ENCODE measurements at regions not wholly inside any gene's neighbourhood (a gene's known extent, or its start where the extent isn't known, plus 50 kb on each side); places are given as distances from the start of the nearest gene placed in this dataset.

DNA sequence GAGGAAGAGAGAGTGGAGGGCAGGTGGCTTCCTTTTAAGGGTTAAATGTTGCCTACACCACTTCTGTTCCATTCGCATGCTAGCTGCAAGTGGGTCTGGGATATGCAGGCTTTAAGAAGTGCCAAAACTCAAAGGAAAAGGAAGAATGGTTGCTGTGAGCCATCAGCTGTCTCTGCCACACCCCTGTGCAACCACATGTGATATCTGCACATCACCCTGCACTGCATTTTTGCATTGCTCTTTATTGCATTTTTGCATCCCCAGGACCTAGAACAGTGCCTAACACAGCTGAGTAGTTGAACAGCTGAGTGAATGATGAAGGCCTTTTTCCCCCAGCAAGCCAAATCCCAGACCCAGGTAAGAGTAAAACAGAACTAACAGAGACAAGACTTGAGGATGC, 136.1 kb downstream of the ZIC5 start:
- H4K91ac ChIP-seq (replicated peaks; ENCODE audit: insufficient read length, low read length): no peak overlapping the region
- H3K79me2 ChIP-seq (ENCODE audit: control insufficient read depth in 1 of 2, insufficient read depth in 2 of 2, low read length in 2 of 2): no peaks in the 10 kb centered on the region
- no peak overlapping the region for H3K9ac ChIP-seq (replicated peaks in 1 of 4; ENCODE audit: extremely low read depth in 1 of 4, low read depth in 3 of 4, low read length in 3 of 4)
- H2BK120ac ChIP-seq (replicated peaks; ENCODE audit: low read depth, low read length): peak overlapping the region; percentile 21
- no peaks in the 10 kb centered on the region for H3K9me3 ChIP-seq (ENCODE audit: insufficient read depth in 2 of 2, low read depth in 1 of 2, low read length in 1 of 2)
- no peak overlapping the region for H4K5ac ChIP-seq (ENCODE audit: insufficient read length, low read depth, low read length)
- H3K4me2 ChIP-seq (ENCODE audit: insufficient read depth in 1 of 2, low read depth in 2 of 2, low read length in 2 of 2): no peak overlapping the region
- no peak overlapping the region for H3K4me3 ChIP-seq (ENCODE audit: extremely low read depth in 1 of 4, insufficient read depth in 2 of 4, low read depth in 3 of 4, low read length in 4 of 4)
- H4K20me1 ChIP-seq (replicated peaks in 1 of 2; ENCODE audit: control insufficient read depth in 1 of 2, insufficient read depth in 2 of 2, low read length in 2 of 2): no peaks in the 10 kb centered on the region
- ChIA-PET POLR2A (ENCODE audit: partially characterized antibody) (no interaction called here), CTCF (ENCODE audit: partially characterized antibody) (interaction anchor here (1.2 to 2.0 kb wide), 6 partner anchors 12 to 179 kb away, joined by 3 to 6 read pairs (median 4); no protein-coding TSS in a partner anchor)
- no peak overlapping the region for H2BK5ac ChIP-seq (ENCODE audit: low read depth, low read length)
- no peak overlapping the region for H3K56ac ChIP-seq (replicated peaks; ENCODE audit: insufficient read length, low read depth, low read length)
- H3K18ac ChIP-seq (ENCODE audit: extremely low read depth, low read length): no peak overlapping the region
- no peak overlapping the region for H4K8ac ChIP-seq (ENCODE audit: extremely low read depth, insufficient read depth, low read length)
- no peak overlapping the region for H2BK12ac ChIP-seq (ENCODE audit: low read depth, low read length)
- no peak overlapping the region for H3K23ac ChIP-seq (ENCODE audit: insufficient read length)
- peaks cover 0 to 4% (median 0%) of the 10 kb centered on the region in 4 experiments; a peak in 2 of 7 replicates for H3K4me1 ChIP-seq (replicated peaks in 1 of 4; ENCODE audit: control insufficient read depth in 3 of 4, insufficient read depth in 4 of 4, low read length in 3 of 4)
- no peaks in the 10 kb centered on the region; the same call in 1 of the 2 replicates for H3K23me2 ChIP-seq (ENCODE audit: low read depth, low read length)
- H3K14ac ChIP-seq (ENCODE audit: insufficient read length): no peak overlapping the region
- H3K27me3 ChIP-seq (replicated peaks in 1 of 4; ENCODE audit: control insufficient read depth in 3 of 4, extremely low read depth in 1 of 4, insufficient read depth in 3 of 4, low read length in 3 of 4): no peaks in the 10 kb centered on the region
- TF ChIP-seq CEBPB (IDR thresholded peaks at IDR 0.05; ENCODE audit: low read depth, low read length): no peak
- TF ChIP-seq BACH1 (IDR thresholded peaks at IDR 0.05; ENCODE audit: low read length): no peak
- TF ChIP-seq, protein P1, sequence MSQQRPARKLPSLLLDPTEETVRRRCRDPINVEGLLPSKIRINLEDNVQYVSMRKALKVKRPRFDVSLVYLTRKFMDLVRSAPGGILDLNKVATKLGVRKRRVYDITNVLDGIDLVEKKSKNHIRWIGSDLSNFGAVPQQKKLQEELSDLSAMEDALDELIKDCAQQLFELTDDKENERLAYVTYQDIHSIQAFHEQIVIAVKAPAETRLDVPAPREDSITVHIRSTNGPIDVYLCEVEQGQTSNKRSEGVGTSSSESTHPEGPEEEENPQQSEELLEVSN (IDR thresholded peaks at IDR 0.05): no peak
- TF ChIP-seq POU5F1 (IDR thresholded peaks at IDR 0.05; ENCODE audit: low read depth, low read length): no peak
- TF ChIP-seq, protein P2, sequence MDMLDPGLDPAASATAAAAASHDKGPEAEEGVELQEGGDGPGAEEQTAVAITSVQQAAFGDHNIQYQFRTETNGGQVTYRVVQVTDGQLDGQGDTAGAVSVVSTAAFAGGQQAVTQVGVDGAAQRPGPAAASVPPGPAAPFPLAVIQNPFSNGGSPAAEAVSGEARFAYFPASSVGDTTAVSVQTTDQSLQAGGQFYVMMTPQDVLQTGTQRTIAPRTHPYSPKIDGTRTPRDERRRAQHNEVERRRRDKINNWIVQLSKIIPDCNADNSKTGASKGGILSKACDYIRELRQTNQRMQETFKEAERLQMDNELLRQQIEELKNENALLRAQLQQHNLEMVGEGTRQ (IDR thresholded peaks at IDR 0.05; ENCODE audit: low read length): no peak
- TF ChIP-seq, protein P3, sequence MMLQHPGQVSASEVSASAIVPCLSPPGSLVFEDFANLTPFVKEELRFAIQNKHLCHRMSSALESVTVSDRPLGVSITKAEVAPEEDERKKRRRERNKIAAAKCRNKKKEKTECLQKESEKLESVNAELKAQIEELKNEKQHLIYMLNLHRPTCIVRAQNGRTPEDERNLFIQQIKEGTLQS (IDR thresholded peaks at IDR 0.05; ENCODE audit: insufficient read depth, low read depth, low read length): no peak
- no peak overlapping the region for H3K4ac ChIP-seq (replicated peaks; ENCODE audit: insufficient read length, low read depth, low read length)
- H2BK20ac ChIP-seq (ENCODE audit: low read length): no peak overlapping the region
- H2AFZ ChIP-seq (ENCODE audit: low read length): no peak overlapping the region
- DNase-seq (ENCODE audit: low read depth in 1 of 2, low spot score in 2 of 2): no peak
- no peaks in the 10 kb centered on the region; the same call in 1 of the 2 replicates for H3K79me1 ChIP-seq (ENCODE audit: low read depth, low read length)
- no peak overlapping the region for H3K27ac ChIP-seq (ENCODE audit: low read depth, low read length)
- no peaks in the 10 kb centered on the region for H3K36me3 ChIP-seq (ENCODE audit: control insufficient read depth in 2 of 4, insufficient read depth in 4 of 4, low read length in 3 of 4)
- WGBS, 2 experiments (ENCODE audit: extremely low coverage in 1 of 2, insufficient coverage in 1 of 2, insufficient read length in 1 of 2, insufficient replicate concordance in 2 of 2, low coverage in 1 of 2, low lambda C conversion rate in 2 of 2, missing lambda C conversion rate in 1 of 2): 86% methylated on average over 1 of the region's 1 CpG; no CpG with 5 or more reads in 1 of the 2 experiments
- no peak for FAIRE-seq
- H2BK15ac ChIP-seq (ENCODE audit: low read length): no peak overlapping the region
- no peak overlapping the region for H2AK5ac ChIP-seq (ENCODE audit: low read depth, low read length)

All from H1 (cell line).